Cardiac fibroblast (primary cell): ENCODE measurements at regions not wholly inside any gene's neighbourhood (a gene's known extent, or its start where the extent isn't known, plus 50 kb on each side); places are given as distances from the start of the nearest gene placed in this dataset.
"Not testable (repeated sequence)": the region's sequence is repeated elsewhere in the genome, so short reads cannot be mapped to it uniquely, and the experiment has no call there.

Experiments used
- DNase-seq, 2 donors: peaks; one replicate each; pipeline versions ENCODE4 v3.0.0 to v3.0.0-alpha.2; 2010; ENCODE audit warnings: low read depth in 2 of 2
- H3K4me3 ChIP-seq, 2 donors: replicated peaks in 1 of 2; 1 replicate in 1 of 2; 2 replicates in 1 of 2; pipeline ENCODE4 v1.5.1; 2011; ENCODE audit warnings: low read depth in 2 of 2, low read length in 2 of 2, mild to moderate bottlenecking in 2 of 2, moderate library complexity in 1 of 2
- CTCF ChIP-seq: IDR thresholded peaks from one replicate; pipeline ENCODE4 v1.5.1; 2011; ENCODE audit warnings: low read depth, mild to moderate bottlenecking, low read length, inconsistent platforms

GRCh38 chr11:71772193-71772592 is 60.8 kb upstream of the DEFB108B start:
- H3K4me3 ChIP-seq, DNase-seq: not testable (repeated sequence)

DNA sequence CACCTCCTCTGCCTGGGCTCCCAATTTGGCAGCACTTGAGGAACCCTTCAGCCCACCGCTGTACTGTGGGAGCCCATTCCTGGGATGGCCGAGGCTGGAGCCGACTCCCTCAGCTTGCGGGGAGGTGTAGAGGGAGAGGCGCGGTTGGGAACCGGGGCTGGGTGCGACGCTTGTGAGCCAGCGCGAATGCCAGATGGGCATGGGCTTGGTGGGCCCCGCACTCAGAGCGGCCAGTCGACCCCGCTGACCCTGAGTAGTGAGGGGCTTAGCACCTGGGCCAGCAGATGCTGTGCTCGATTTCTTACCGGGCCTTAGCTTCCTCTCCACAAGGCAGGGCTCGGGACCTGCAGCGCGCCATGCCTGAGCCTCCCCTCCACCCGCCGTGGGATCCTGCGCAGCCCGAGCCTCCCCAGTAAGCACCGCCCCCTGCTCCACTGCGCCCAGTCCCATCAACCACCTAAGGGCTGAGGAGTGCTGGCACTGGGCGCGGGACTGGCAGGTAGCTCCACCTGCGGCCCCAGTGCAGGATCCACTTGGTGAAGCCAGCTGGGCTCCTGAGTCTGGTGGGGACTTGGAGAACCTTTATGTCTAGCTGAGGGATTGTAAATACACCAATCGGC is 58.3 kb upstream of the DEFB108B start:
- H3K4me3 ChIP-seq: no peak overlapping the region
- no peak for TF ChIP-seq CTCF
- DNase-seq: no peak

DNA sequence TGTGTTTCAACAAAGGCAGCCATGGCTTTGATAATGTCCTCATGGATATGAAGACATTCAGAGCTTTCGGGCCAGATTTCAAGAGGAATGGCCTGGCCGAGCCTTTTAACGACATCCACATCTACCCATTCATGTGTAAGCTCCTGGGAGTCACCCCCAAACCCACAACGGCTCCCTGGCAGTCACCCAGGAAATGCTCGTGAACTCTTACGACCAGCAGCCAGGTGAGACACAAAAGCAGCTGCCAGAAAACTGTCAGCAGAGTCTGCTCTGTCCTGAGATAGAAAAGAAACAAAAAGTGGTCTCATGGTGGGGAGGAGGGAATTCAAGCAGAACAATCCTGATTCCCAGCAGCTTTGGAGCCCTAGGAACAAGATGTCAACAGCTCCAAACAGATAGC is 52.9 kb upstream of the DEFB108B start:
- H3K4me3 ChIP-seq, DNase-seq: not testable (repeated sequence)

GRCh38 chr11:71780771-71781170 is 52.2 kb upstream of the DEFB108B start:
- H3K4me3 ChIP-seq, DNase-seq: not testable (repeated sequence)

GRCh38 chr11:71781491-71781890 is 51.5 kb upstream of the DEFB108B start:
- not testable (repeated sequence) for DNase-seq, H3K4me3 ChIP-seq

DNA sequence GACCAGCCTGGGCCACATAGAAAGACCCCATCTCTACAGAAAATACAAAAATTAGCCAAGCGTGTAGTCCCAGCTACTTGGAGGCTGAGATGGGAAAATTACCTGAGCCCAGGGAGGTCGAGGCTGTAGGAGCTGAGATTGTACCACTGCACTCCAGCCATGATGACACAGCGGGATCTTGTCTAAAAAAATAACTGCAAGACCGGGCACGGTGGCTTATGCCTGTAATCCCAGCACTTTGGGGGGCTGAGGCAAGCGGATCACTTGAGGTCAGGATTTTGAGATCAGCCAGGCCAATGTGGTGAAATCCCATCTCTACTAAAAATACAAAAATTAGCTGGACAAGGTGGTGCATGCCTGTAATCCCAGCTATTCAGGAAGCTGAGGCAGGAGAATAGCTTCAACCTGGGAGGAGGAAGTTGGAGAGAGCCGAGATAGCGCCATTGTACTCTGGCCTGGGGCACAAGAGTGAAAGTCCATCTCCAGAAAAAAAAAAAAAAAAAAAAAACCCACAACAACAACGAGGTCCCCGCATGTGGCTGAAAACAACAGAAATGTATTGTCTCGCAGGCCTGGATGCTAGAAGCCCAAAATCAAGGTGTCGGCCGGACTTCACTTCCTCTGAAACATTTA is 50.7 kb upstream of the DEFB108B start:
- DNase-seq, H3K4me3 ChIP-seq: not testable (repeated sequence)

DNA sequence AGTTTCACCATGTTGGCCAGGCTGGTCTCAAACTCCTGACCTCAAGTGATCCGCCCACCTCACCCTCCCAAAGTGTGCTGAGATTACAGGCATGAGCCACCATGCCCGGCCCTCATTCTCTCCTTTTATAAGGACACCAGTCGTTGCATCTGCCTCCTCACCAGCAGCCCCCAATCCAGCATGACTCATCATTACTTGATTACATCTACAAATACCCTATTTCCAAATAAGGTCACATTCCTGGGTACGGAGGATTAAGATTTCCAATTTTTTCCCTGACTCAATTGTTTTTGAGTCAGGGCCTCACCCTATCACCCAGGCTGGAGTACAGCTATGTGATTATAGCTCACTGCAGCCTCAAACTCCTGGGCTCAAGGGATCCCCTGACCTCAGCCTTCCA is 49.8 kb upstream of the DEFB108B start:
- peak in 1 of 2 donors; percentile 54 for DNase-seq
- not testable (repeated sequence) for H3K4me3 ChIP-seq
